ENCODE measurements at regions not wholly inside any gene's neighbourhood (a gene's known extent, or its start where the extent isn't known, plus 50 kb on each side); places are given as distances from the start of the nearest gene placed in this dataset.
"Not testable (repeated sequence)": the region's sequence is repeated elsewhere in the genome, so short reads cannot be mapped to it uniquely, and the experiment has no call there.

GRCh38 chr2:12469141-12469561 is 247.6 kb upstream of the TRIB2 start:
- H3K4me3 ChIP-seq = no peak overlapping the region
- H3K4me1 ChIP-seq = no peaks in the 10 kb centered on the region
- no peak for DNase-seq
- H3K9me3 ChIP-seq = no peaks in the 10 kb centered on the region
- H3K27ac ChIP-seq = peak overlapping the region in 1 of 4 donors; percentile 15
- no peaks in the 10 kb centered on the region for H3K36me3 ChIP-seq
- TF ChIP-seq CTCF (IDR thresholded peaks at IDR 0.05) (no peak), POLR2A (IDR thresholded peaks at IDR 0.05) (no peak)
- H3K27me3 ChIP-seq = no peaks in the 10 kb centered on the region

GRCh38 chr2:12472265-12472664 is 244.5 kb upstream of the TRIB2 start:
- not testable (repeated sequence) for DNase-seq, H3K9me3 ChIP-seq, H3K27ac ChIP-seq, H3K4me3 ChIP-seq, H3K27me3 ChIP-seq, H3K4me1 ChIP-seq, H3K36me3 ChIP-seq

GRCh38 chr2:12478151-12479064 is 238.3 kb upstream of the TRIB2 start:
- no peaks in the 10 kb centered on the region for H3K36me3 ChIP-seq
- DNase-seq = no peak
- no peaks in the 10 kb centered on the region for H3K9me3 ChIP-seq
- no peaks in the 10 kb centered on the region for H3K27me3 ChIP-seq
- H3K4me1 ChIP-seq = no peaks in the 10 kb centered on the region
- H3K27ac ChIP-seq = no peak overlapping the region
- H3K4me3 ChIP-seq = no peak overlapping the region
- TF ChIP-seq POLR2A (IDR thresholded peaks at IDR 0.05) (no peak), CTCF (IDR thresholded peaks at IDR 0.05) (no peak)

GRCh38 chr2:12479065-12479601 is 237.6 kb upstream of the TRIB2 start:
- DNase-seq = no peak
- Histone ChIP-seq H3K36me3 (no peaks in the 10 kb centered on the region), H3K27me3 (no peaks in the 10 kb centered on the region), H3K9me3 (no peaks in the 10 kb centered on the region), H3K4me1 (no peaks in the 10 kb centered on the region), H3K4me3 (no peak overlapping the region), H3K27ac (no peak overlapping the region)
- TF ChIP-seq POLR2A (IDR thresholded peaks at IDR 0.05) (no peak), CTCF (IDR thresholded peaks at IDR 0.05) (no peak)

- Histone ChIP-seq H3K4me3 (no peak overlapping the region), H3K27me3 (no peaks in the 10 kb centered on the region), H3K27ac (no peak overlapping the region), H3K4me1 (peaks cover 0 to 3% (median 0%) of the 10 kb centered on the region in 4 donors), H3K36me3 (no peaks in the 10 kb centered on the region), H3K9me3 (no peaks in the 10 kb centered on the region)
- no peak for DNase-seq
- TF ChIP-seq CTCF (IDR thresholded peaks at IDR 0.05) (no peak), POLR2A (IDR thresholded peaks at IDR 0.05) (no peak)
These were observed 232.1 kb upstream of the TRIB2 start for GRCh38 chr2:12484536-12485115.

Data from Peyer's patch (tissue), 4 donors.